ENCODE measurements at regions not wholly inside any gene's neighbourhood (a gene's known extent, or its start where the extent isn't known, plus 50 kb on each side); places are given as distances from the start of the nearest gene placed in this dataset.

GRCh38 chr2:120446236-120447126 is 100.5 kb downstream of the INHBB start:
- H3K4me3 Mint-ChIP-seq: no peak overlapping the region
- ATAC-seq (replicated peaks; ENCODE audit: extremely low read depth, poor library complexity, severe bottlenecking) (no peak), DNase-seq (ENCODE audit: low spot score in 2 of 2) (no peak)
- no peaks in the 10 kb centered on the region for H3K9me3 Mint-ChIP-seq
- H3K36me3 Mint-ChIP-seq (ENCODE audit: insufficient read depth): no peaks in the 10 kb centered on the region
- H3K27ac Mint-ChIP-seq (ENCODE audit: low read depth): no peak overlapping the region
- H3K27me3 Mint-ChIP-seq: peaks cover 81% of the 10 kb centered on the region
- no peaks in the 10 kb centered on the region for H3K4me1 Mint-ChIP-seq

DNA sequence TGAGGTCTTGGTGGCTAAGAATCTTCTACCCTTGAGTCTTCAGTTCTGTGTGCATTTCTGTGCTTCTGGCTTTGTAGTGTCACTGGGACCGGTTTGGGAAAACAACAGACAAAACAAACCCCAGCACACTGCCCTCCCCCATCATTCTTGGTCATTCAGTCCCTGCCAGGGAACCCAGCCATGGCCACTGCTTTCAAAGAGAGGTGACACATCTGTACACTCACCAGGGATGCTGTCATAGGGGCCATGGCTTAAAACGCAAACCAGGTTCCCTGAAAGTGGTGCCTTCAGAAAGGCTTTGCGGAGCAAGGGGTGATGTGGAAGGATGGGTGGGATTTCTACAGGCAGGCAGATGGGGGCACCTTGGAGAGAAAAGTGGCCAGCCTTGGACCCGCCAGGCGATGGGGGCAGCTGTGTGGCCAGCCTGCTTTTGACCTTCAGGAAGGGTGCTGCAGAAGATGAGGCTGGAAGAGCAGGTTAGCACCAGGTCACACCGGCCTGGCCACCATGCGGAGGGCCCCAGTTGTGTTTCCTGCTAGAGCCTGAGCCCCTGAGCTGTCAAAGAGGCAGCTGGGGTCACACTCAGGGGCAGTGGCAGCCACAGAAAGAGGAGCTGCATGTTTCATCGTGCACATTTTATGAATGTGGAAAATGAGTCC is 101.3 kb downstream of the INHBB start:
- no peak overlapping the region for H3K4me3 Mint-ChIP-seq
- H3K4me1 Mint-ChIP-seq: no peaks in the 10 kb centered on the region
- no peak for ATAC-seq (replicated peaks; ENCODE audit: extremely low read depth, poor library complexity, severe bottlenecking)
- no peak overlapping the region for H3K27ac Mint-ChIP-seq (ENCODE audit: low read depth)
- DNase-seq (ENCODE audit: low spot score in 2 of 2): no peak
- H3K36me3 Mint-ChIP-seq (ENCODE audit: insufficient read depth): no peaks in the 10 kb centered on the region
- H3K9me3 Mint-ChIP-seq: no peaks in the 10 kb centered on the region
- H3K27me3 Mint-ChIP-seq: peaks cover 81% of the 10 kb centered on the region

DNA sequence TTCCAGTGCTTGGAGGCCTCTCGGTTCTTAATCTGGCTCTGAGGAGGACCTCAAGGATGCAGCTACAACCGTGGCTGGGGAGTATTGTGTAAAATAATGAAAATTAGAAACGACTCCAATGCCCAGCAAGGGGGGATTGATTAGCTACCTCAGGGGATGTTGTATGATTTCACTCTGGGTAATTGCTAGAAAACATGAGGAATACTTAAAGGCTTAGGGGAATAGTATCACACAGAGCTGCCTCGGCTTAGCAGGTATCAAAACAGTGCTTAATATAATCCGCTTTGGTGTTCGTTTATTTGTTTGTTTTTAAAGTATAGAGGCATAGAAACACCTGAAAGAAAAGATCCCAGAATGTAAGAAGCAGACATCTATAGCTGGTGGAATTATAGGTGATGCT is 102.5 kb downstream of the INHBB start:
- no peaks in the 10 kb centered on the region for H3K9me3 Mint-ChIP-seq
- ATAC-seq (replicated peaks; ENCODE audit: extremely low read depth, poor library complexity, severe bottlenecking): no peak
- H3K4me3 Mint-ChIP-seq: no peak overlapping the region
- no peaks in the 10 kb centered on the region for H3K36me3 Mint-ChIP-seq (ENCODE audit: insufficient read depth)
- H3K27ac Mint-ChIP-seq (ENCODE audit: low read depth): no peak overlapping the region
- DNase-seq (ENCODE audit: low spot score in 2 of 2): no peak
- H3K27me3 Mint-ChIP-seq: peaks cover 87% of the 10 kb centered on the region
- no peaks in the 10 kb centered on the region for H3K4me1 Mint-ChIP-seq

GRCh38 chr2:120448961-120449810 is 103.2 kb downstream of the INHBB start:
- H3K9me3 Mint-ChIP-seq: no peaks in the 10 kb centered on the region
- no peaks in the 10 kb centered on the region for H3K36me3 Mint-ChIP-seq (ENCODE audit: insufficient read depth)
- H3K4me1 Mint-ChIP-seq: no peaks in the 10 kb centered on the region
- H3K4me3 Mint-ChIP-seq: no peak overlapping the region
- no peak overlapping the region for H3K27ac Mint-ChIP-seq (ENCODE audit: low read depth)
- DNase-seq (ENCODE audit: low spot score in 2 of 2): no peak
- peaks cover 87% of the 10 kb centered on the region for H3K27me3 Mint-ChIP-seq
- no peak for ATAC-seq (replicated peaks; ENCODE audit: extremely low read depth, poor library complexity, severe bottlenecking)

DNA sequence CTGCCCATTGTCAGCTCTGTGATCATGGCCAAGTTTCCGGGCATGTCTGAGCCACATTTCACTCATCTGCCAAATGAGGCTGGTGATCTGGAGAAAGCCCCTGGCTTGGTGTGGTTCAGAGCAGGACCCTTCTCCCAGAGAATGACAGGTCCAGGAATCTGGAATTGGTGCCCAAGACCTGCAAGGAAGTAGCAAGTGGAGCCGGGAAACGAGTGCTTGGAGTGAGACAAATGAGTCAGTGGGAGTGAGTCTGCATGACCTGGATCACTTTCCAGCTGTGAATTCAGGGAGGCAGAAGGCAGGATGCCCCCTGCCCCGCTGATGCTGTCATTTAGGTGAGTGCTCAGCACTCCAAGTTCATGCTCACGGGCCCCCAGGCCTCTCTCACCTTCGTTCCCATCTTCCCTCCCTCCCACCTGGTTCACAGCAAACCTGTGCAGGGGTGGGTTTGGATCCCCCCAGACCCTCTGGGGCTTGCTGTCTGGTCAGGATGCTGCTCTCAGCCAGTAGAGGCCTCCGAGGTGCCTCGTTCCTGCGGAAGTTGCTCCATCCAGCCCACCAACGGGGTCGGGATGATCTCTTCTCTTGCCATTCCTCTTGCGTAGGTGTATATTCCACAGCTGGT is 104.4 kb downstream of the INHBB start:
- peaks cover 87% of the 10 kb centered on the region for H3K27me3 Mint-ChIP-seq
- H3K4me1 Mint-ChIP-seq: no peaks in the 10 kb centered on the region
- ATAC-seq (replicated peaks; ENCODE audit: extremely low read depth, poor library complexity, severe bottlenecking): no peak
- no peak for DNase-seq (ENCODE audit: low spot score in 2 of 2)
- H3K4me3 Mint-ChIP-seq: no peak overlapping the region
- no peak overlapping the region for H3K27ac Mint-ChIP-seq (ENCODE audit: low read depth)
- no peaks in the 10 kb centered on the region for H3K9me3 Mint-ChIP-seq
- H3K36me3 Mint-ChIP-seq (ENCODE audit: insufficient read depth): no peaks in the 10 kb centered on the region

- peaks cover 82% of the 10 kb centered on the region for H3K27me3 Mint-ChIP-seq
- no peaks in the 10 kb centered on the region for H3K4me1 Mint-ChIP-seq
- H3K27ac Mint-ChIP-seq (ENCODE audit: low read depth): no peak overlapping the region
- no peak overlapping the region for H3K4me3 Mint-ChIP-seq
- no peaks in the 10 kb centered on the region for H3K9me3 Mint-ChIP-seq
- ATAC-seq (replicated peaks; ENCODE audit: extremely low read depth, poor library complexity, severe bottlenecking): no peak
- H3K36me3 Mint-ChIP-seq (ENCODE audit: insufficient read depth): no peaks in the 10 kb centered on the region
- no peak for DNase-seq (ENCODE audit: low spot score in 2 of 2)
Measured at GRCh38 chr2:120451334-120451733, 105.4 kb downstream of the INHBB start.

DNA sequence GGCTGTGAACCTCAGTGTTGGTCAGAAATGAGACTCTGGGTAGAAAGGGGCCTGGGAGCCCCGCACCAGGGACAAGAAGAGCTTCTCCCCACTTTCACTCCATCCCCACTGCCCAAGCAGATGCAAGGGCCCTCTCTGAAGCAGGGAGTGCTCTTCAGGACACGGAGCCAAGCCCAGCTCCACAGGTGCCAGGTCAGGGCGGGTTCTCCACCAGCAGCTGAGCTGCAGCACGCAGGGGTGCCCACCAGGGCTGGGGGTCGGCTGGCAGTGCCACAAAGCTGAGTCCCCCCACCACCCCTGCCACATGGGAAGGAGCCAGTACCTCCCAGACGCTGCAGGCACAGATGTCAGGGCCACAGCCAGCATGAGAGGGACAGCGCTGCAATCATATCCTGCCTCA is 106.2 kb downstream of the INHBB start:
- DNase-seq (ENCODE audit: low spot score in 2 of 2) (no peak), ATAC-seq (replicated peaks; ENCODE audit: extremely low read depth, poor library complexity, severe bottlenecking) (no peak)
- peaks cover 74% of the 10 kb centered on the region for H3K27me3 Mint-ChIP-seq
- H3K4me3 Mint-ChIP-seq: no peak overlapping the region
- no peak overlapping the region for H3K27ac Mint-ChIP-seq (ENCODE audit: low read depth)
- H3K9me3 Mint-ChIP-seq: peaks cover 4% of the 10 kb centered on the region
- H3K36me3 Mint-ChIP-seq (ENCODE audit: insufficient read depth): no peaks in the 10 kb centered on the region
- H3K4me1 Mint-ChIP-seq: no peaks in the 10 kb centered on the region

- Mint-ChIP-seq H3K4me3 (no peak overlapping the region), H3K27ac (ENCODE audit: low read depth) (no peak overlapping the region), H3K36me3 (ENCODE audit: insufficient read depth) (no peaks in the 10 kb centered on the region), H3K9me3 (peaks cover 11% of the 10 kb centered on the region), H3K4me1 (no peaks in the 10 kb centered on the region), H3K27me3 (peaks cover 65% of the 10 kb centered on the region)
- DNase-seq (ENCODE audit: low spot score in 2 of 2): no peak
- ATAC-seq (replicated peaks; ENCODE audit: extremely low read depth, poor library complexity, severe bottlenecking): no peak
Measured at GRCh38 chr2:120452945-120453634, 107.2 kb downstream of the INHBB start.

DNA sequence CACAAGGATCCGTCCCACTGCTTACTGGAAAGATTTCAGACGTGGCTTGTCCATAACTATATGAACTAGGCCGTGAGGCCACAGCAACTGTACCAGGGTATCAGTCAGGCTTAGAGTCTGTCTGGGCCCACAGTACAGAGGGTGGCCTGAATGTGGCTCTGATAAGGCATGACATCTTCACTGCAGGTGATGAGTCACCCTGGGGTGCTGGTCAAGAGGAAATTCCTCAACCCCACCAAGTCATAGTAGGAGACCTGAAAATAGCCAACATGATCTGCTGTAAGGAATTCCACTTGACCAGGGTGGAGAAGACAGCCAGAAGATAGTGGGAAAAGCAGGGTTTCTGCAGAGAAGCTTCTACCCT is 107.7 kb downstream of the INHBB start:
- DNase-seq (ENCODE audit: low spot score in 2 of 2): no peak
- H3K4me1 Mint-ChIP-seq: no peaks in the 10 kb centered on the region
- H3K4me3 Mint-ChIP-seq: no peak overlapping the region
- H3K27me3 Mint-ChIP-seq: peaks cover 63% of the 10 kb centered on the region
- ATAC-seq (replicated peaks; ENCODE audit: extremely low read depth, poor library complexity, severe bottlenecking): no peak
- H3K9me3 Mint-ChIP-seq: peaks cover 12% of the 10 kb centered on the region
- no peak overlapping the region for H3K27ac Mint-ChIP-seq (ENCODE audit: low read depth)
- no peaks in the 10 kb centered on the region for H3K36me3 Mint-ChIP-seq (ENCODE audit: insufficient read depth)

DNA sequence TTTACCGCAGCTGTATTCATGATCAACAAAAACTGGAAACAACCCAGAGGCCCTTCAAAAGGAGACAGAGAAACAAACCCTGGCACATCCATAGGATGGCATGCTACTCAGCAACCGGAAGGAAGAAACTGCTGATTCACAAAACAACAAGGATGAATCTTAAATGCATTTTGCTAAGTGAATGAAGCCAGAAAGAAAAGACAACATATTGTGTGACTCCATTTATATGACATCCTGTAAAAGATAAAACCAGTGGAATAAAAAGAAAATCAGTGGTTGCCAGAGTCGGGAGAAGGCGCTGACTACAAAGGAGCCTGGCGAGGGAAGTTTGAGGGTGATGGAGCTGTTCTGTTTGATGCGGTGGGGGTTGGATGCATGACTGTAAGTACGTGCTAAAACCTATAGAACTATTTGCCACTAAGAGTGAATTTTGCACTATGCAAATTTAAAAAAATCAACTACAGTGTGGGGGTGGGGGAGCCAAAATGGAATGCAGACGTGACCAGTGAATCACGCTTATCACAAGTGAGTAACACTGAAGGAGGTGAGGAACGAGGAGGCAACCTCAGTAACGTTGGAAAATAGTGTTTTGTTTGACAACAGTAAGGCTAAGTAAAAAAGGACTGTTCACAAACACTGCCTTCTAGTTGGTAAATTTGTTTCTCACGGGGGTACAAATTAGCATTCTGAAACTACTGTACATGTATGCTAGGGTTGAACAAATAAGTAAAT is 108.9 kb downstream of the INHBB start:
- ATAC-seq (replicated peaks; ENCODE audit: extremely low read depth, poor library complexity, severe bottlenecking): no peak
- H3K9me3 Mint-ChIP-seq: peaks cover 17% of the 10 kb centered on the region
- no peaks in the 10 kb centered on the region for H3K36me3 Mint-ChIP-seq (ENCODE audit: insufficient read depth)
- H3K4me3 Mint-ChIP-seq: no peak overlapping the region
- peaks cover 56% of the 10 kb centered on the region for H3K27me3 Mint-ChIP-seq
- H3K27ac Mint-ChIP-seq (ENCODE audit: low read depth): no peak overlapping the region
- no peaks in the 10 kb centered on the region for H3K4me1 Mint-ChIP-seq
- DNase-seq (ENCODE audit: low spot score in 2 of 2): no peak

- peaks cover 52% of the 10 kb centered on the region for H3K27me3 Mint-ChIP-seq
Measured at GRCh38 chr2:120455390-120455789, 109.5 kb downstream of the INHBB start.

More at GRCh38 chr2:120455390-120455789, 109.5 kb downstream of the INHBB start:
- Mint-ChIP-seq H3K4me3 (no peak overlapping the region), H3K4me1 (no peaks in the 10 kb centered on the region), H3K36me3 (ENCODE audit: insufficient read depth) (no peaks in the 10 kb centered on the region), H3K27ac (ENCODE audit: low read depth) (no peak overlapping the region), H3K9me3 (peaks cover 17% of the 10 kb centered on the region)
- ATAC-seq (replicated peaks; ENCODE audit: extremely low read depth, poor library complexity, severe bottlenecking) (no peak), DNase-seq (ENCODE audit: low spot score in 2 of 2) (no peak)
